Gastroesophageal sphincter (tissue), 4 donors: ENCODE measurements at regions not wholly inside any gene's neighbourhood (a gene's known extent, or its start where the extent isn't known, plus 50 kb on each side); places are given as distances from the start of the nearest gene placed in this dataset.
A peak's percentile ranks its signal among the peaks of the same experiment; 100 is the strongest.

ENCODE experiments used
- ATAC-seq: fragments of 150-250 bp; one replicate; pipeline ENCODE4 v1.9.1; 2016; ENCODE audit warnings: mild to moderate bottlenecking, moderate library complexity
- H3K27ac ChIP-seq, 4 donors: fragments of 200-600 bp; sonication (generic) in 3 of 4; 1 replicate in 3 of 4; 2 replicates in 1 of 4; pipeline ENCODE4 v1.5.1; 2016 to 2019
- H3K27me3 ChIP-seq: fragments of 200-600 bp; sonication (generic); one replicate; pipeline ENCODE4 v1.5.1; 2019
- H3K36me3 ChIP-seq, 2 donors: fragments of 200-600 bp; sonication (generic); one replicate each; pipeline ENCODE4 v1.5.1; 2019; ENCODE audit warnings: control low read depth in 1 of 2
- H3K4me1 ChIP-seq, 3 donors: fragments of 200-600 bp; sonication (generic); 1 replicate in 2 of 3; 2 replicates in 1 of 3; pipeline ENCODE4 v1.5.1; 2016 to 2019; ENCODE audit warnings: control low read depth in 2 of 3
- H3K4me3 ChIP-seq, 2 donors: fragments of 200-600 bp; sonication (generic); one replicate each; pipeline ENCODE4 v1.5.1; 2019; ENCODE audit warnings: mild to moderate bottlenecking in 1 of 2, moderate library complexity in 1 of 2
- H3K9me3 ChIP-seq, 3 donors: fragments of 200-600 bp; sonication (generic); one replicate each; pipeline ENCODE4 v1.5.1; 2017 to 2019; ENCODE audit warnings: control low read depth in 2 of 3
- CTCF ChIP-seq, 4 experiments: fragments of 200-600 bp in 2 of 4; fragments of 450-650 bp in 2 of 4; sonication (generic) in 1 of 4; IDR thresholded peaks; one replicate each; pipeline ENCODE4 v1.5.1; 2017 to 2019; ENCODE audit warnings: antibody characterized with exemption in 4 of 4, mild to moderate bottlenecking in 2 of 4, moderate library complexity in 2 of 4
- EP300 ChIP-seq: sonication (generic); formaldehyde crosslinking; IDR thresholded peaks from one replicate; pipeline ENCODE4 v1.6.1; 2017; ENCODE audit warnings: antibody characterized with exemption, mild to moderate bottlenecking
- POLR2A ChIP-seq, 2 donors: fragments of 450-650 bp; IDR thresholded peaks; one replicate each; pipeline ENCODE4 v1.6.1; 2017; ENCODE audit warnings: antibody characterized with exemption in 2 of 2, mild to moderate bottlenecking in 2 of 2, moderate library complexity in 1 of 2
- POLR2AphosphoS5 ChIP-seq: sonication (generic); formaldehyde crosslinking; IDR thresholded peaks from one replicate; pipeline ENCODE4 v1.6.1; 2017; ENCODE audit warnings: antibody characterized with exemption
- WGBS, 2 donors: methylation state at CpG; one replicate each; pipeline ENCODE4 v1.1.5; 2018; ENCODE audit warnings: low coverage in 1 of 2; 5-methylcytosine and 5-hydroxymethylcytosine counted together

GRCh38 chr4:175973027-175973923, 92.4 kb upstream of the WDR17 start:
- Histone ChIP-seq H3K4me1 (peaks cover 0 to 31% (median 0%) of the 10 kb centered on the region in 3 donors), H3K36me3 (no peaks in the 10 kb centered on the region), H3K4me3 (no peak overlapping the region), H3K27ac (peak overlapping the region in 1 of 4 donors; percentile 44), H3K27me3 (no peaks in the 10 kb centered on the region), H3K9me3 (no peaks in the 10 kb centered on the region)
- no peak for TF ChIP-seq POLR2A (IDR thresholded peaks at IDR 0.05)
- no peak for TF ChIP-seq POLR2AphosphoS5
- no peak for TF ChIP-seq CTCF (IDR thresholded peaks at IDR 0.05)
- no peak for TF ChIP-seq EP300
- 77 to 81% methylated on average over 7 of the region's 7 CpGs for WGBS, 2 donors
- no peak for ATAC-seq

GRCh38 chr4:175983636-175984035, 82.0 kb upstream of the WDR17 start:
- Histone ChIP-seq H3K4me3 (no peak overlapping the region), H3K9me3 (no peaks in the 10 kb centered on the region), H3K27ac (peak overlapping the region in 2 of 4 donors; percentile 18 to 28), H3K4me1 (peaks cover 0 to 13% (median 0%) of the 10 kb centered on the region in 3 donors), H3K36me3 (no peaks in the 10 kb centered on the region), H3K27me3 (no peaks in the 10 kb centered on the region)
- no peak for ATAC-seq
- WGBS, 2 donors, result 11 to 53% methylated on average over 1 to 2 of the region's 2 CpGs
- TF ChIP-seq EP300, result no peak
- no peak for TF ChIP-seq POLR2A (IDR thresholded peaks at IDR 0.05)
- no peak for TF ChIP-seq POLR2AphosphoS5
- no peak for TF ChIP-seq CTCF (IDR thresholded peaks at IDR 0.05)

- no peak overlapping the region for H3K4me3 ChIP-seq
- no peak overlapping the region for H3K27ac ChIP-seq
- peaks cover 0 to 8% (median 0%) of the 10 kb centered on the region in 3 donors for H3K4me1 ChIP-seq
- WGBS, 2 donors, result 82 to 92% methylated on average over 1 of the region's 1 CpG
- ATAC-seq, result no peak
- no peaks in the 10 kb centered on the region for H3K27me3 ChIP-seq
- H3K36me3 ChIP-seq, result no peaks in the 10 kb centered on the region
- H3K9me3 ChIP-seq, result no peaks in the 10 kb centered on the region
- TF ChIP-seq CTCF (IDR thresholded peaks at IDR 0.05) (no peak), POLR2AphosphoS5 (no peak), EP300 (no peak), POLR2A (IDR thresholded peaks at IDR 0.05) (no peak)
These were observed 79.0 kb upstream of the WDR17 start for GRCh38 chr4:175986668-175987067.

- Histone ChIP-seq H3K4me1 (peaks cover 0 to 2% (median 0%) of the 10 kb centered on the region in 3 donors), H3K27me3 (no peaks in the 10 kb centered on the region), H3K4me3 (no peak overlapping the region), H3K27ac (no peak overlapping the region), H3K9me3 (no peaks in the 10 kb centered on the region), H3K36me3 (no peaks in the 10 kb centered on the region)
- WGBS, 2 donors, result 63 to 92% methylated on average over 1 of the region's 1 CpG
- TF ChIP-seq EP300 (no peak), POLR2A (IDR thresholded peaks at IDR 0.05) (no peak), CTCF (IDR thresholded peaks at IDR 0.05) (no peak), POLR2AphosphoS5 (no peak)
- no peak for ATAC-seq
These were observed 77.1 kb upstream of the WDR17 start for GRCh38 chr4:175988511-175988910.

- no peak for ATAC-seq
- no peaks in the 10 kb centered on the region for H3K36me3 ChIP-seq
- no peak overlapping the region for H3K27ac ChIP-seq
- H3K27me3 ChIP-seq, result no peaks in the 10 kb centered on the region
- peaks cover 0 to 21% (median 0%) of the 10 kb centered on the region in 3 donors for H3K4me1 ChIP-seq
- H3K4me3 ChIP-seq, result no peak overlapping the region
- no peaks in the 10 kb centered on the region for H3K9me3 ChIP-seq
- no peak for TF ChIP-seq POLR2AphosphoS5
- no peak for TF ChIP-seq EP300
- no peak for TF ChIP-seq POLR2A (IDR thresholded peaks at IDR 0.05)
- no peak for TF ChIP-seq CTCF (IDR thresholded peaks at IDR 0.05)
These were observed 69.4 kb upstream of the WDR17 start for GRCh38 chr4:175996206-175996605.
